Suppressor macrophage (primary cell): ENCODE measurements at regions not wholly inside any gene's neighbourhood (a gene's known extent, or its start where the extent isn't known, plus 50 kb on each side); places are given as distances from the start of the nearest gene placed in this dataset.

Experiments used
- DNase-seq, 4 experiments: peaks; one replicate each; pipeline ENCODE4 v3.0.0-alpha.2; 2020 to 2022

DNA sequence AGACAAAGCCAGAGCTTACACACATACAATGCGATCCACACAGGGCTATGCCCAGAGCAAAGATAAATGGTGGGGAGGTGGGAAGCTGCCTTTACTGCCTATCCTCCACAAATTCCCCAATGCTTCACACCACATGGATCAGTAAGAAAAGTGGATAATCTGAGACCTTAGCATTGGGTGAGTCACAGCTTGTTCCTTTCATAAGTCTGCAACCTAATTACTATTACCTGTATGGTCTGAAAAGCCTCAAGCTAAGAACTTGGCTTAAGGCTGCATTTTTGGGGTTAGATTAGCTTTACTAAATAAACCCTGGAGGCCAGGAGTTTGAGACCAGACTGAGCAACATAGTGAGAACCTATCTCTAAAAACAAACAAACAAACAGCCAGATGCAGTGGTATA lies 66.0 kb upstream of the BTBD3 start:
- no peak for DNase-seq

DNA sequence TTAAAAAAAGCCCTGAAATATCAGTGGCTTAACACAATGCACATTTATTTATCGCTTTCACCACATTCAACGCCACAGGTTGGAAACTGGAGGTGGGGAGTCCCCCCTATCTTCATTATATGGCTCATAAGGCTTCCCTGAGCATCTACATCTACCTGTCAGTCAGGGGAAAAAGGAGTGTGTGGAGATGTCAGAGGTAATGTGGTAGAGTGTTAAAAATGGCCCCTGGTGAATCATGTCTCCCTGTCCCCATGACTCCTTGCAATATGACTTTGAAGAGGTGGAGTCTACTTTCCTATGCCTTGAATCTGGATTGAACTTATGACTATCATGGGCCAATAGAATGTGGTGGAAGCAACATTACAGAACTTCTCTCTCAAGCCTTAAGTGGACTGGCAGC lies 65.5 kb upstream of the BTBD3 start:
- no peak for DNase-seq

- no peak for DNase-seq
Measured at GRCh38 chr20:11852811-11853210, 64.9 kb upstream of the BTBD3 start.

- no peak for DNase-seq
Measured at GRCh38 chr20:11853359-11853758, 64.3 kb upstream of the BTBD3 start.

DNA sequence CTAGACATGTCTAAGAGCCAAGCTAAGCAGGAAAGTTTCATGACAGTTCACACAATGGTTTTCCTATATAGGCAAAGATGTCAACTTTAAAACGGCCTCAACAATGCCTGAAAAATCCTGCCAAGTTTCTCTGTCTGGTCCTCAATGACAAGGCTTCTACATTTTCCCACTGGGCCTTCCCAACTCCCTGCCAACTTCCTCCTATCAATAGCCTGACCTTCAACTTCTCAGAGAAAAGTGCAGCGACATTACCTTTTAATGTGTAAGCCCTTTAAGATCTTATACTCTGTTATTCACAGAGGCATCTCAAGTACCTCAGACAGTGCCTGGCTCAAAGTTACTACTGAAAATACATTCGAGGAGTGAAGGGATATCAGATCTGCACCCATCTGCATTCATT lies 56.2 kb upstream of the BTBD3 start:
- no peak for DNase-seq

DNA sequence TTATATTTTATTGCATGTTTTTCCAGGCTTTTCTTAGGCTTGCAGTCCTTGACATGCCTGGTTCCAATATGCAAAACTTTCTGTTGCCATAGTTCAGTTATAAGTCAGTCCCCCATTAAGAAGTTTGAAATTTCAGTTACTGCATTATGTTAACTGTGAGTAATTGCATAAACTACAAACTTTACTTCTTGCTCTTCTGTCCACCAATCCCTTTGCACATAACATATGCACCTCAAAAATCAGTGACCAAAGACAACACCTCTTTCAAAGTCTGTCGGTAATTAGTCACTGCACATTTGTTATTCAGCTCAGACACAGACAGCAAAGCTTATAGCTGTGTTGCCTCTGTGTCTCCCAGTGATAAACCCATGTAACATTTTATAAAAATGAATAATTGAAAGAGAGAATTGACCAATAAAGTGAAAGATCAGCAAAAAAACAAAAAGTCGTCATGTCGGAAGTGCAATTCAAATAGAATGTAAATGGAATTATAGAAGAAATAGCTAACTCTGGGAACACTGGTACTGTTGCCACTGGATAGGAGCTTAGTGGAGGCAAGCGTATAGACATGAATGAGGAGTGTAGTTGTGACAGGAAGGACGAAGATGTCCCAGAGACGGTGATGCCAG lies 50.3 kb upstream of the BTBD3 start:
- no peak for DNase-seq
